SK-N-MC (cell line): ENCODE measurements at regions not wholly inside any gene's neighbourhood (a gene's known extent, or its start where the extent isn't known, plus 50 kb on each side); places are given as distances from the start of the nearest gene placed in this dataset.

Experiments used
- EZH2 ChIP-seq: fragments of 200-600 bp; sonication (generic); IDR thresholded peaks from one replicate; pipeline ENCODE4 v1.6.1; 2017; ENCODE audit warnings: antibody characterized with exemption
- FOXP2 ChIP-seq: optimal IDR thresholded peaks from 2 replicates; pipeline ENCODE3; 2011; ENCODE audit warnings: mild to moderate bottlenecking, moderate library complexity; ENCODE audit not compliant: insufficient read depth; ENCODE audit errors: extremely low read length, control extremely low read depth
- POLR2AphosphoS5 ChIP-seq: IDR thresholded peaks from 2 replicates; pipeline ENCODE4 v1.6.1; 2012; ENCODE audit warnings: mild to moderate bottlenecking, low read depth, low read length, borderline replicate concordance

DNA sequence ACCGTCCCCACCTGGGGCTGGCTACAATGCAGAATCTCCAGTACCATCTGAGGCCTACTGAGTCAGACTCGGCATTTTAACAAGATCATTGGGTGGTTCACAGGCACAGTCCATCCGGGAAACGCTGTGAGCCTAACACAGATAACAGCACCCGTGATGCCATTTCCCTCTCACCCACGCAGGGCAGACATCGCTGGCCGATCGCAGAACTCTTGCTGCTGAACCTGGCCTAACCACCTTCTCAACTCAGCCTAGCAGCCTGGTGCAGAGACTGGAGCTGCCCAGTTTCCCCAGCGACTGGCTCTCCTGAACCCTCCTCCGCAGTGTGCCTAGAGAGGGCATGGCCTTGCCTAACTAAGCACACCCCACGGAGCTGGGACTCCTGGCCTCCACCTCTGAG is 83.3 kb downstream of the NCOR2 start:
- TF ChIP-seq POLR2AphosphoS5 (no peak), EZH2 (no peak), FOXP2 (no peak)
